GM21786 (cell line): ENCODE measurements at regions not wholly inside any gene's neighbourhood (a gene's known extent, or its start where the extent isn't known, plus 50 kb on each side); places are given as distances from the start of the nearest gene placed in this dataset.
"Not testable (repeated sequence)": the region's sequence is repeated elsewhere in the genome, so short reads cannot be mapped to it uniquely, and the experiment has no call there.

Experiments used
- ATAC-seq: cut with Tn5 transposase; IDR thresholded peaks from one replicate; pipeline ENCODE4 v1.9.1; 2021; ENCODE audit not compliant: unreplicated experiment

DNA sequence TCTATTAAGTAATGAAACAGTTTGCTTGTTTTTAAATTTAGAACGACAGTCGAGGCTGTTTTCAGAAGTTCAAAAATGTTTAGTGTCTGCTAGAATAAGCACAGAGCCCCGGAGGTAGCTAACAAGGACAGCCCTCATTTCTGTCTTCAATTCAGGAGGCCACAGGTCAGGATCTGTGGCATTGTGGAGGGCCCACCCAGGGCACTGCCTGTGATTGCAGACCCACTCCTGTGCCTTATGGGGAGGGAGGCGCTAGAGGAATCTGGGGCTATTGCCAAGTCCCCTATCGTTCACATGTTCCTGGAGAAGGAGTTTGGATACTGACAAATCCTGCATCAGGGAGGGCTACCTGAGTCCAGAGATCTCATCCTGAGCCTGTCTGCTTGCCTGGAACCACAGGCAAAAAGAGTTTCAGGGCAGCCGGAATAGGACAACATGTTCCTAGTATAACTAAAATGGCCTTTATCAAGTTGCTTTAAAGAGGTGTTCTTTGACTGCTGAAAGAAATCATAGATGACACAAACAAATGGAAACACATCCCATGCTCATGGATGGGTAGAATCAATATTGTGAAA is 141.5 kb upstream of the ROPN1 start:
- no peak for ATAC-seq

DNA sequence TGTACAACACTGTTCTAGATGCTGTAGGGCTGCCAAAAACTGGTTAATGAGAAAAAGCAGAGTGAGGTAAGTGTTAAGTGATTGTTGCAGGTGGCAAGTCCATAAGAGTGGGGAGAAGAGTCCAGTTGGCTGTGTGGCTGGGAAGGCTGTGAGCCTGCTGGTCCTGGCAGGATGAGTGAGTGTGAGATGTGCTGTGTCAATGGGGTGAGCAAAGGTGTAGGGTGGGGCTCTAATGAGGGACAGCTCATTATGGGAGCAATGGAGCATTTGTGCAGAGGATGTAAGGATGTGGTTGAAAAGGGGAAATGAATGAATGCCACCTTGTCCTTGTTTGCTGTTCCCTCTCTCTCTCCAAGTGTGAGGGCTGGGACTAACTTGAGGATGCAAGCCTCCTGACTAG is 145.3 kb upstream of the ROPN1 start:
- ATAC-seq = no peak

DNA sequence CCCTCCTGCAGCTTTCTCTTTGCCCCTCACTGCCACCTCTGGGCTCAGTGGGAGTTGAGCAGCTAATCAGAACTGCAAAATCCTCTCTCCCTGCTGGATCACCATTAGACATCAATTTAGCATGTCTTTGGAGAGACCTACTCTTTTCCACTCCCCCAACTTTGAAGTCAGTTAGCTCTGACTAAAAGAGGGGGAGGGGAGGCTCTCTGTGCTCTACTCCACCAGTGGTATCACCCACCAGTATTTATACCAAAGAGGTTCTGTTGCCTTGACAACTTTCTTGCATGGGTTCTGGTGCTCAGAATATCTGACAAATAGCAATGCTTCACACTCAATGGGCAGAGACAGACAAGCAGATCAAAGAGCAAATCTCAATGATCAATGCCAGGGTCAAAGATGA is 146.2 kb upstream of the ROPN1 start:
- ATAC-seq = no peak

GRCh38 chr3:124140746-124141145 is 148.8 kb upstream of the ROPN1 start:
- ATAC-seq = no peak

GRCh38 chr3:124142389-124142970 is 150.6 kb upstream of the ROPN1 start:
- ATAC-seq = no peak

GRCh38 chr3:124143047-124143446 is 151.1 kb upstream of the ROPN1 start:
- no peak for ATAC-seq

DNA sequence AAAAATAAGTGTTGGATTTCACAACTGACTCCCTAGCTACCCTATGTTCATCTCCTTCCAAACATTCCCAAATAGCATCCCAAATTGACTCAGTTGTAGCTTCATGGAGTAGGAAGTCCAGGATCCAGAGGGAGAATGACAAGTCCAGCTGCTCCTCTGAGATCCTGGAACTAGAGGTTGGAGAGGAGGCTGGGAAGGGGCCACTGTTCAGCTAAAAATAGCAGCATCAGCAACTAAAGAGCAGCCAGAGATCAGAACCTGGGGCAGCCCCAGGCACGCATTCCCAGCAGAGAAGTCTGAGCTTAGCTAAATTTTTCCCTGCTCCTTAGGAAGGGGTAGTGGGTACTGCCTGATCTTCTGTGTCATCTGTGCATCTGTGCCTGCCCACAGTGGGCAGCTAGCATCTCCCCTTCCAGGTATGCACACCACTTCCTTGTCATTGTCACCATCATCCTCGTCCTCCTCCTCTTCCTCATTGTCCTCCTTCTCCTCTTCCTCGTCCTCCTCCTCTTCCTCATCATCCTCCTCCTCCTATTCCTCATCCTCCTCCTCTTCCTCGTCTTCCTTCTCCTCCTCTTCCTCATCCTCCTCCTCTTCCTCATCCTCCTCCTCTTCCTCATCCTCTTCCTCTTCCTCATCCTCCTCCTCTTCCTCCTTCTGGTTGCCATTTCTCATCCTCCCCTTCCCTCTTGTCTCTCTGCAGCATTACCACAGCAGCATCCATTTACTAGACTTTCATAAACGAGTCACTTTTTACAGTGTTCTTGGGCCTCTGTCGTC is 152.3 kb upstream of the ROPN1 start:
- no peak for ATAC-seq

GRCh38 chr3:124147429-124147828 is 155.5 kb upstream of the ROPN1 start:
- ATAC-seq = no peak

GRCh38 chr3:124147946-124148345 is 156.0 kb upstream of the ROPN1 start:
- ATAC-seq = no peak

- ATAC-seq = no peak
Measured at GRCh38 chr3:124149081-124149480, 157.2 kb upstream of the ROPN1 start.

- no peak for ATAC-seq
Measured at GRCh38 chr3:124149771-124150170, 157.8 kb upstream of the ROPN1 start.

DNA sequence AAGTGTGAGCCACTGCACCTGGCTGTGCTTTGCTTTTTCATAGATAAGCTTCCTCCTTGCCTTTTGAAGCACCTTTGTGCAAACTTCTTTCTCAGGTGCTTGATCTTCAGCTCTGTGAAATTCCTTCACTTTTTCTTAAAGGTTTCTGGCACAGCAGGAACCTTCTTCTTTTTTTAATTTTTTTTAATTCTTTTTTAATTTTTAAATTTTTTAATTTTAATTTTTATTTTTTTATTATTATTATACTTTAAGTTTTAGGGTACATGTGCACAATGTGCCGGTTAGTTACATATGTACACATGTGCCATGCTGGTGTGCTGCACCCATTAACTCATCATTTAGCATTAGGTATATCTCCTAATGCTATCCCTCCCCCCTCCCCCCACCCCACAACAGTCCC is 161.0 kb upstream of the ROPN1 start:
- ATAC-seq = not testable (repeated sequence)

DNA sequence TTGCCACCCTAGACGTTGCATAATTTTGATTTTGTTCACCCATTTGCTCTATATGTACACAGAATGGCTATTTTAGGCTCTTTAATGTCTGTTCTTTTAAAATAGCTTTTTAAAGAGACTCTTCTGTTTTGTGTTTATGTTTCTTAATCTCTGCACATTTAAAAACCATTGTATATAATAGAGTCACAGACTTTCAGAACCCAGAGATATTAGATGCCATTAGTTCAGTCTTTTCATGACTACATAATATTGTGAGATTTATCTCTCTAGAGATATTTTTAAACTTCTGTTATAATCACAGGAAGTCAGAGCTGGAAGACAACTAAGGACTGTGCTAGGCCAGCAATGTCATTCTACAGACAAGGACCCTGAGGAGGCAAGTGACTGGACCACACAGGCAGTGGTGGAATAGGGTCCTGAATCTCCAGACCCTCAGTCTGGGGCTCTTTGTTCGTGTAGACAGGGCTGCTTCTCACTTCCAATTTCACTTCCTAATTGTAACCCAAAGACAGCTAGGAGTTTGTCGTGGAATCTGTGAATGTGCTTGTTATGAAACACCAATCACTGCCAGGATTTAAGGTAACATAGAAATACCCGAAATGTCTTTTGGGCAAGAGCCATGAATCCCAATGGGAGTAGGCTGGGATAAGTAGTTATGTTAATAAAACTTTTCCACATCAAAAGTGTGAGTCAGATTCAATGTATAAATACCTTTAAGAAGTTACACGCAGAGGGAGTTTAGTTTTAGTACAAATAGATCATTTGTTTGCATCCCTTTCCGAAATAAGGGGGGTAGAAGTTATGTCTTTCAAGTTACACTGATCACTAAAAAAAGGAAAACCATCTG is 165.2 kb upstream of the ROPN1 start:
- no peak for ATAC-seq

- ATAC-seq = no peak
Measured at GRCh38 chr3:124157748-124158147, 165.8 kb upstream of the ROPN1 start.

- ATAC-seq = no peak
Measured at GRCh38 chr3:124158168-124158881, 166.4 kb upstream of the ROPN1 start.

GRCh38 chr3:124161448-124161847 is 169.5 kb upstream of the ROPN1 start:
- no peak for ATAC-seq

DNA sequence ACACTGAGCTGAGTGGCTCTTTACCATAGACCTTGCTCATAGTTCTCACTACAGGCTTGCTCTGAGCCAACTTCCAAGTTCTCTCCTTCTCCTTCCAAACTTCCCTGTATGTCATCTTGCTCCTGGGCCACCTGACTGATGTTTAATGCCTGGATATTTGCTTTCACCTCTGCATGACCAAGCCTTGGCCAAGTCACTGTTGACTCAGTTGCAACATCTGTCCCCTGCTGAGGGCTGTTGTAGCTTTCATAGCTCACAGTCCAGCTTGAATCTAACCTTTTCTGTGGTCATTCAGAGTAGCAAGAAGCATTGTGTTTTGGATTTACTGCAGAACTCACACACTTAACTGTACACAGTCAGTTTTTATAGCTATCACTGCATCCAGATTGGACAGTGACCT is 171.8 kb upstream of the ROPN1 start:
- no peak for ATAC-seq

- no peak for ATAC-seq
Measured at GRCh38 chr3:124168271-124168670, 176.3 kb upstream of the ROPN1 start.

DNA sequence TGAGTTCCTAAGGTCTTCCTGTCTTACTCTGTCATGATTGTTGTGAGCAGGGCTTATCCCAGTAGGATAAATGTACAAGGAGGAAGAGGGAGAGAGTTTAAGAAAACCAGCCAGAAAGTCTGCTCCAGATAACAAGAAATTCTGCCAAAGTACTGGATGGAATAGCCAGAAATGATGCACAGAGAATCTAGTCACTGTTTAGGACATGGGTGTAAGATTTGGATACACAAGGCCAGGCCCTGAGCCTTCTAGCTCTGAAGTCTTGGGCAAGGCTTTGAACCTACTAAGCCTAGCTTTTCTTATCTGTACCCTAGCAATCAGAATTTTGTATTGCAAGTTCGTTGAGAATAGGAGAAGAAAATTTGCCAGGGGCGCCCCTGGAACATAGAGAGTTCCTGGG is 180.4 kb upstream of the ROPN1 start:
- no peak for ATAC-seq

GRCh38 chr3:124172816-124173215 is 180.9 kb upstream of the ROPN1 start:
- no peak for ATAC-seq

DNA sequence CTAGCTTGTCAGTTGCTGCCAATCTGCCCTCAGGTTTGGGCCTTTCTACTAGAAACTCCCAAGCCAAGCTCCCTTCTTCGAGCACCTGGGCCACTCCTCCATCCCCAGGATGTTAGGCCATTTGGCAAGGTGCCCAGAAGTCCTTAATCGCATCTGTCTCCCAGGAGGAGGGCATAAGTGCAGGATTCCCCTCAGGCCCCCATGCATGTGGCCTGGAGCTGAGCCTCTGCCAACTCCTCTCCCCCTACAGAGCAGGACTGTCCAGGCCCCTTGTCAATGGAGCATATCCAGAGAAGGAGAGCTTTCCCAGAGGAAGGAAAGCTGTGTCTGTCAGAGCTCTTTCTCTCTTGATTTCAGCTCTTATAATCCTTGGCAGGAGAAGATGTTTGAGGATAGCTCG is 182.6 kb upstream of the ROPN1 start:
- no peak for ATAC-seq
